Memory B cell (primary cell): ENCODE measurements at regions not wholly inside any gene's neighbourhood (a gene's known extent, or its start where the extent isn't known, plus 50 kb on each side); places are given as distances from the start of the nearest gene placed in this dataset.
"Not testable (repeated sequence)": the region's sequence is repeated elsewhere in the genome, so short reads cannot be mapped to it uniquely, and the experiment has no call there.

Experiments
- ATAC-seq: fragments of 150-1000 bp; cut with Tn5 transposase; 2 replicates; pipeline ENCODE4 v1.10.0; 2021; ENCODE audit warnings: low read depth, mild to moderate bottlenecking, moderate library complexity
- DNase-seq, 2 donors: peaks; one replicate each; pipeline ENCODE4 v3.0.0; 2022; ENCODE audit warnings: low spot score in 2 of 2
- H3K27ac Mint-ChIP-seq: one replicate; pipeline ENCODE4 v1.8.0; 2022; ENCODE audit warnings: mild to moderate bottlenecking, moderate library complexity, mixed read lengths
- H3K27me3 Mint-ChIP-seq: one replicate; pipeline ENCODE4 v1.8.0; 2022; ENCODE audit warnings: mixed read lengths
- H3K36me3 Mint-ChIP-seq: one replicate; pipeline ENCODE4 v1.8.0; 2022; ENCODE audit warnings: mild to moderate bottlenecking, mixed read lengths
- H3K4me1 Mint-ChIP-seq: one replicate; pipeline ENCODE4 v1.8.0; 2022; ENCODE audit warnings: mixed read lengths
- H3K4me3 Mint-ChIP-seq: one replicate; pipeline ENCODE4 v1.8.0; 2022; ENCODE audit warnings: mild to moderate bottlenecking, moderate library complexity, mixed read lengths
- H3K9me3 Mint-ChIP-seq: one replicate; pipeline ENCODE4 v1.8.0; 2022; ENCODE audit warnings: mixed read lengths

GRCh38 chr5:153357493-153358112, 132.9 kb upstream of the GRIA1 start:
- ATAC-seq (no peak), DNase-seq (no peak)
- Mint-ChIP-seq H3K4me3 (no peak overlapping the region), H3K9me3 (peaks cover 3% of the 10 kb centered on the region), H3K27me3 (peaks cover 3% of the 10 kb centered on the region), H3K36me3 (no peaks in the 10 kb centered on the region), H3K4me1 (peaks cover 7% of the 10 kb centered on the region), H3K27ac (no peak overlapping the region)

- ATAC-seq = no peak
- no peak overlapping the region for H3K4me3 Mint-ChIP-seq
- no peaks in the 10 kb centered on the region for H3K27me3 Mint-ChIP-seq
- no peak for DNase-seq
- H3K9me3 Mint-ChIP-seq = peaks cover 3% of the 10 kb centered on the region
- no peaks in the 10 kb centered on the region for H3K36me3 Mint-ChIP-seq
- H3K27ac Mint-ChIP-seq = no peak overlapping the region
- peaks cover 3% of the 10 kb centered on the region for H3K4me1 Mint-ChIP-seq
Observed at GRCh38 chr5:153358315-153358976, 132.0 kb upstream of the GRIA1 start.

- no peak overlapping the region for H3K4me3 Mint-ChIP-seq
- peaks cover 3% of the 10 kb centered on the region for H3K9me3 Mint-ChIP-seq
- peaks cover 3% of the 10 kb centered on the region for H3K4me1 Mint-ChIP-seq
- no peak for ATAC-seq
- H3K36me3 Mint-ChIP-seq = no peaks in the 10 kb centered on the region
- no peaks in the 10 kb centered on the region for H3K27me3 Mint-ChIP-seq
- no peak for DNase-seq
- no peak overlapping the region for H3K27ac Mint-ChIP-seq
Observed at GRCh38 chr5:153360860-153361259, 129.6 kb upstream of the GRIA1 start.

GRCh38 chr5:153361735-153362409, 128.6 kb upstream of the GRIA1 start:
- Mint-ChIP-seq H3K9me3 (peaks cover 2% of the 10 kb centered on the region), H3K27me3 (no peaks in the 10 kb centered on the region), H3K4me1 (peaks cover 3% of the 10 kb centered on the region), H3K36me3 (no peaks in the 10 kb centered on the region), H3K27ac (no peak overlapping the region), H3K4me3 (no peak overlapping the region)
- ATAC-seq (no peak), DNase-seq (no peak)

GRCh38 chr5:153365547-153365946, 124.9 kb upstream of the GRIA1 start:
- H3K27ac Mint-ChIP-seq = no peak overlapping the region
- H3K4me1 Mint-ChIP-seq = no peaks in the 10 kb centered on the region
- H3K4me3 Mint-ChIP-seq = no peak overlapping the region
- H3K36me3 Mint-ChIP-seq = no peaks in the 10 kb centered on the region
- DNase-seq (no peak), ATAC-seq (no peak)
- no peaks in the 10 kb centered on the region for H3K27me3 Mint-ChIP-seq
- peaks cover 4% of the 10 kb centered on the region for H3K9me3 Mint-ChIP-seq

- Mint-ChIP-seq H3K4me1 (no peaks in the 10 kb centered on the region), H3K27ac (no peak overlapping the region), H3K9me3 (peaks cover 4% of the 10 kb centered on the region), H3K27me3 (no peaks in the 10 kb centered on the region), H3K36me3 (no peaks in the 10 kb centered on the region), H3K4me3 (no peak overlapping the region)
- ATAC-seq (no peak), DNase-seq (no peak)
Observed at GRCh38 chr5:153367466-153367865, 123.0 kb upstream of the GRIA1 start.

- DNase-seq = no peak
- H3K9me3 Mint-ChIP-seq = peaks cover 4% of the 10 kb centered on the region
- no peak overlapping the region for H3K4me3 Mint-ChIP-seq
- no peak for ATAC-seq
- H3K4me1 Mint-ChIP-seq = no peaks in the 10 kb centered on the region
- no peaks in the 10 kb centered on the region for H3K27me3 Mint-ChIP-seq
- H3K27ac Mint-ChIP-seq = no peak overlapping the region
- H3K36me3 Mint-ChIP-seq = no peaks in the 10 kb centered on the region
Observed at GRCh38 chr5:153372425-153373129, 117.9 kb upstream of the GRIA1 start.

GRCh38 chr5:153373130-153373498, 117.4 kb upstream of the GRIA1 start:
- Mint-ChIP-seq H3K27me3 (no peaks in the 10 kb centered on the region), H3K4me1 (no peaks in the 10 kb centered on the region), H3K36me3 (no peaks in the 10 kb centered on the region), H3K4me3 (no peak overlapping the region), H3K27ac (no peak overlapping the region), H3K9me3 (peaks cover 4% of the 10 kb centered on the region)
- no peak for DNase-seq
- ATAC-seq = no peak

GRCh38 chr5:153381630-153382029, 108.8 kb upstream of the GRIA1 start:
- not testable (repeated sequence) for ATAC-seq, H3K36me3 Mint-ChIP-seq, H3K4me3 Mint-ChIP-seq, H3K4me1 Mint-ChIP-seq, H3K27me3 Mint-ChIP-seq, DNase-seq, H3K9me3 Mint-ChIP-seq, H3K27ac Mint-ChIP-seq

GRCh38 chr5:153390569-153390968, 99.9 kb upstream of the GRIA1 start:
- no peak overlapping the region for H3K4me3 Mint-ChIP-seq

GRCh38 chr5:153399595-153399994, 90.9 kb upstream of the GRIA1 start:
- peaks cover 3% of the 10 kb centered on the region for H3K9me3 Mint-ChIP-seq
- no peaks in the 10 kb centered on the region for H3K4me1 Mint-ChIP-seq
- no peak overlapping the region for H3K27ac Mint-ChIP-seq
- H3K27me3 Mint-ChIP-seq = no peaks in the 10 kb centered on the region
- H3K4me3 Mint-ChIP-seq = no peak overlapping the region
- no peaks in the 10 kb centered on the region for H3K36me3 Mint-ChIP-seq
- ATAC-seq (no peak), DNase-seq (no peak)

More at GRCh38 chr5:153390569-153390968, 99.9 kb upstream of the GRIA1 start:
- DNase-seq = no peak
- ATAC-seq = no peak
- Mint-ChIP-seq H3K27me3 (no peaks in the 10 kb centered on the region), H3K9me3 (peaks cover 3% of the 10 kb centered on the region), H3K4me1 (no peaks in the 10 kb centered on the region), H3K27ac (no peak overlapping the region), H3K36me3 (no peaks in the 10 kb centered on the region)

GRCh38 chr5:153400931-153401330, 89.5 kb upstream of the GRIA1 start:
- H3K27ac Mint-ChIP-seq = no peak overlapping the region
- H3K9me3 Mint-ChIP-seq = peaks cover 5% of the 10 kb centered on the region
- H3K27me3 Mint-ChIP-seq = no peaks in the 10 kb centered on the region
- H3K4me3 Mint-ChIP-seq = no peak overlapping the region
- no peaks in the 10 kb centered on the region for H3K36me3 Mint-ChIP-seq
- ATAC-seq (no peak), DNase-seq (no peak)
- no peaks in the 10 kb centered on the region for H3K4me1 Mint-ChIP-seq

GRCh38 chr5:153402550-153402949, 87.9 kb upstream of the GRIA1 start:
- Mint-ChIP-seq H3K4me3 (no peak overlapping the region), H3K27me3 (no peaks in the 10 kb centered on the region), H3K9me3 (peaks cover 4% of the 10 kb centered on the region), H3K36me3 (no peaks in the 10 kb centered on the region), H3K27ac (no peak overlapping the region), H3K4me1 (no peaks in the 10 kb centered on the region)
- DNase-seq (no peak), ATAC-seq (no peak)

- H3K4me1 Mint-ChIP-seq = no peaks in the 10 kb centered on the region
- DNase-seq (no peak), ATAC-seq (no peak)
- H3K27ac Mint-ChIP-seq = no peak overlapping the region
- peaks cover 2% of the 10 kb centered on the region for H3K9me3 Mint-ChIP-seq
- no peaks in the 10 kb centered on the region for H3K27me3 Mint-ChIP-seq
- H3K36me3 Mint-ChIP-seq = no peaks in the 10 kb centered on the region
- no peak overlapping the region for H3K4me3 Mint-ChIP-seq
Observed at GRCh38 chr5:153403470-153403869, 87.0 kb upstream of the GRIA1 start.
